GM13977 (cell line): ENCODE measurements at regions not wholly inside any gene's neighbourhood (a gene's known extent, or its start where the extent isn't known, plus 50 kb on each side); places are given as distances from the start of the nearest gene placed in this dataset.

Experiments used
- DNase-seq: peaks from one replicate; pipeline ENCODE4 v3.0.0; 2012; ENCODE audit warnings: low spot score
- in situ Hi-C: fragments of 300-500 bp; cut with MboI; formaldehyde crosslinking; loops from one replicate; pipeline ENCODE4 v1.12.0; 2022; ENCODE audit warnings: low sequenced_read_pairs, low pct_unique_long_range_greater_than_20kb, mixed read lengths, inconsistent platforms; ENCODE audit not compliant: unreplicated experiment
- TF ChIP-seq, protein P1 (sequence below): IDR thresholded peaks from 2 replicates; pipeline ENCODE4 v1.5.1; 2012; ENCODE audit warnings: mild to moderate bottlenecking, control low read depth; ENCODE audit not compliant: insufficient read depth; ENCODE audit errors: extremely low read depth, missing control alignments

DNA sequence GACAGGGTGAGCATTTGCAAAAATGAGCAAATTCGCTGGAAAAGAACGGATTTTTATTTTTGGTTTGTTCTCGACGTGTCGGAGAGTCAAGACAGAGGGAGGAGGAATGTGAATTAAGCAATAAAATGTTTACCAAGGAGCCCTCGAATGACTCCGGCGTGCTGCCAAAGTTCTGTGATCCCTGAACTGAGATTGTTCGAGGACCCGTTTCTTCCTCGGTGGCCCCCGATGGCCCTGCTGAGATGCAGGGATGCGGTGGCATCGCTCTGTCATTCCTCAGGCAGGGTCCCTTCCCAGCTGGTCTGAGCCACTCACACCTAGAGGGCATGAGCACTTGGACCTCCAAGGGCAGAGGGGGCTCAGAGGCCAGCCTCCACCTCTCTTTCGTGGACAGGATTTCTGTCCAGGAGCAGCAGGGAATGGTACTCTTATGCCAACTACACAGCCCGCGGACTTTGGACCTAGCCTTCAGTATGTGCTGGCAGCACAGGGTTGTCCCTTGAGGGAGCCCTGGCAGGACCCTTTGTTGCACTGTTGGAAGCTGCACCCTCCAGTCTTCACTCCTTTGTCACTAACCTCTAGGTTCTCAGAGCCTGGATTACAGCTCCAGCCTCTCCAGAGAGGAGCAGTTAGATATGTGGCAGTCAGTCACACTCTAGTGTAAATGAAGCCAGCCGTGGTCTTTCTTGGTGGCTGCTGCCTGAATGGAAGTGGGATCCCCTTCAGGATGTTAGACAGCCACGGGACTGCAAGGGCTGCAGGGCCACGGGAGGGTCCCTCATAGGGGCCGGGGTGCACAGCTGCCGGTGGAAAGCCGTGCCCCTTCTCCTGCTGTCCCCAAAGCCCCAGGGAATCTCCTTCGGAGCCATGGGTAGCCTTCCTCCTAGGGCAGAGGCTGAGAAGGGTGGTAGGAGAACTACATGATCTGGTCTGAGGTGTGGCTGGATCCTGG lies 109.4 kb upstream of the ANO1 start:
- in situ Hi-C loops = no loop called here
- no peak for DNase-seq
- TF ChIP-seq, protein P1, sequence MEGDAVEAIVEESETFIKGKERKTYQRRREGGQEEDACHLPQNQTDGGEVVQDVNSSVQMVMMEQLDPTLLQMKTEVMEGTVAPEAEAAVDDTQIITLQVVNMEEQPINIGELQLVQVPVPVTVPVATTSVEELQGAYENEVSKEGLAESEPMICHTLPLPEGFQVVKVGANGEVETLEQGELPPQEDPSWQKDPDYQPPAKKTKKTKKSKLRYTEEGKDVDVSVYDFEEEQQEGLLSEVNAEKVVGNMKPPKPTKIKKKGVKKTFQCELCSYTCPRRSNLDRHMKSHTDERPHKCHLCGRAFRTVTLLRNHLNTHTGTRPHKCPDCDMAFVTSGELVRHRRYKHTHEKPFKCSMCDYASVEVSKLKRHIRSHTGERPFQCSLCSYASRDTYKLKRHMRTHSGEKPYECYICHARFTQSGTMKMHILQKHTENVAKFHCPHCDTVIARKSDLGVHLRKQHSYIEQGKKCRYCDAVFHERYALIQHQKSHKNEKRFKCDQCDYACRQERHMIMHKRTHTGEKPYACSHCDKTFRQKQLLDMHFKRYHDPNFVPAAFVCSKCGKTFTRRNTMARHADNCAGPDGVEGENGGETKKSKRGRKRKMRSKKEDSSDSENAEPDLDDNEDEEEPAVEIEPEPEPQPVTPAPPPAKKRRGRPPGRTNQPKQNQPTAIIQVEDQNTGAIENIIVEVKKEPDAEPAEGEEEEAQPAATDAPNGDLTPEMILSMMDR = no peak

DNA sequence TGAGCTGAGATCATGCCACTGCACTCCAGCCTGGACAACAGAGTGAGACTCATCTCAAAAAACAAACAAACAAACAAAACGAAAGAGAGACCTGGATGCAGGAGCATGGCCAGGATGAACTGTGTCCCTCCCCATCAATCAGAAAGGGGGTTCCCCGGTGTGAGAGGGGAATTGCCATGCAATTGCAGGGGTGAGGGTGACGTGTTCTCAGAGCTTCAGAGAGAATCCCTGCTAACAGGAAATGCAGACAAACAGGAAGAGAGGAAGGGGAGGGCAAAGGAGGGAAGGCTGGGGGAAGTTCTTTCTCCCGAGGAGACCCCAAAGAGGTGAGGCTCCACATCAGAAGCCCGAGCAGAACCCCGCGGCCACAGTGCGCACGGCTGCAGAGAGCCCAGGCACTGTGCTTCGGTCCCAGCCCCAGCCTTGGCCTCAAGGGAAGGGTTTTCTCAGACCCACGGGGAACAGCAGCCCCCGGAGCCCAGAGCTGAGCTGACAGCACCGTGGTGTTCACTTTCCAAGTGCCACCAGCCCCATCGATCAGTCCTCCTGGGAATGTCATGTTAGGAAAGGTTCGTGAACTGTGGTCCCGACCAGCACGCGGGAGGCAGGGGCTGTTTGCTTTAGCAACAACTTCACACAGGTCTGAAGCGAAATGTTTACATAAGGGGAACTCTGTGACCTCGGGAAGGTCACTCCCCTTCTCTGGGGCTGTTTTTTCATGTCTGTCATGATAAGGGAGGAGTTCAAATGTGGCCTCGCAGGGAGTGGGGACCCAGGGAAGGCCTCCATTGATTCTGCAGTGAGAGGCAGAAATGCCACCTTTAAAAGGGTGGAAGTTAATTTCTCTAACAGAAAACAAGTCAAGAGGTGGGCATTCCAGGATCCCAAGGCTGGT lies 108.0 kb upstream of the ANO1 start:
- in situ Hi-C loops = no loop called here
- TF ChIP-seq, protein P1 = no peak
- DNase-seq = peak; percentile 58

DNA sequence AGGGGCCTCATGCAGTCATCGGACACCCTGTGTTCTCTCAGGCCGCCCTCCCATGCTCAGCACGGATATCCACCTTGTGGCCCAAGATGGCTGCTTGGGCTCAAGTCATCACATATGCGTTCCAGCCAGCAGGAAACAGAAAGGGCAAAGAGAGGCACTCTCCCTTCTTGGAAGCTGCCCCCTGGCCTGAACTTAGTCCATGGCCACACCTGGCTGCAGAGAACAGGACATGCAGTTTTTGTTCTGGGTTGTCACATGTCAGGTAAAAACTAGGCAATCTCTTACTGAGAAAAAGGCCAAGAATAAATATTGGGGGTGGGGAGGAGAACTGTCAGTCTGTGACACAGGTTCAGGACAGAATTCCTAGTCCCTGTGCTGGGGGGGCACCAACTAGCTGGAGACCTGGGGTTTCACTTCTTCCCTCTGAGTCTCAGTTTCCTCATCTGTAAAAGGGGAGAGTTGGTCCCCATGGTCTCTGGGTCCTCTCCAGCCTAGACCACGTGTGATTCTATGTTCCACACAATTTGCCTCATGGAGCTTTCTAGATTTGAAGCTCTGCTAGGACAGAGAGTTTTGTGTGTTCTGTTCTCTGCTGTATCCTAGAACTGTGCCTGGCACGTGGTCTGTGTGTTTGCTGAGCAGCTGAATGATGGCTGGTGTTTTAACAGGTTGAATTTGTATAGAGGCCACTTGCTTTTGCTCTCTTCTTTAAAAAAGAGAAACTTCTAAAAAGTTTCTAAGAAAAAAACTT lies 107.2 kb upstream of the ANO1 start:
- in situ Hi-C loops = no loop called here
- no peak for DNase-seq
- TF ChIP-seq, protein P1 = no peak

DNA sequence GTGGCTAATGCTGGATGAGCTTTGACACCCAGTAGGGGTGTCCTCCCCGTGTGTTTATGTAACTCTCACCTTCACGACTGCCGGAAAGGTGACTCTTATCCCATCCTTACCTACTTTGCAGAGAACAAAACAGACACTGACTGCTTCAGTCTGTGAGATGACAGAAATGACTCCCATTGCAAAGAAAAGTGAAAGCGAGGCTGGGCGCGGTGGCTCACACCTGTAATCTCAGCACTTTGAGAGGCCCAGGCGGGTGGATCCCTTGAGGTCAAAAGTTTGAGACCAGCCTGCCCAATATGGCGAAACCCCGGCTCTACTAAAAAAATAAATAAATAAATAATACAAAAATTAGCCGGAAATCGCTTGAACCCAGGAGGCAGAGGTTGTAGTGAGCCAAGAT lies 106.4 kb upstream of the ANO1 start:
- DNase-seq = no peak
- in situ Hi-C loops = no loop called here
- TF ChIP-seq, protein P1 = no peak

DNA sequence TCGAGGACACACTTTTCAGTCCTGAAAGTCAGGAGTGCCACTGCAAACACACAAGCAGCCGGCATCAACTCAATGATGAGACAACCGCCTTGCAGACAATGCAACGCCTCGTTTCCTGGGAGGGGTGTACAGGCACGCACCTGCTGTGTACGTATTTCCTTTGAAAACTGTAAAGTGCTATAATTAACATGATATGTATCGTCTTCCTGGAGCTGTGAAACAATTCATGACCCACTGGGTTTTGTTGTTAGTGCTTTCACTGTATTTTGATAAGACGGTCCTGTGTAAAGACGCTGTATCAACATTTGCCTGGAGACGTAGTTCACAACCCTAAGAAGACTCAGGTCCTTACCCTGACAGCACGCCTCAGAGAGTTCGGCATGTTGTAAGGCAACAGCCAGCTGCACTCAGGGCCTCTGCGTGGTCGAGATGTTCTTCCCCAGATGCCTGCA lies 105.7 kb upstream of the ANO1 start:
- TF ChIP-seq, protein P1 = no peak
- DNase-seq = no peak
- in situ Hi-C loops = no loop called here

DNA sequence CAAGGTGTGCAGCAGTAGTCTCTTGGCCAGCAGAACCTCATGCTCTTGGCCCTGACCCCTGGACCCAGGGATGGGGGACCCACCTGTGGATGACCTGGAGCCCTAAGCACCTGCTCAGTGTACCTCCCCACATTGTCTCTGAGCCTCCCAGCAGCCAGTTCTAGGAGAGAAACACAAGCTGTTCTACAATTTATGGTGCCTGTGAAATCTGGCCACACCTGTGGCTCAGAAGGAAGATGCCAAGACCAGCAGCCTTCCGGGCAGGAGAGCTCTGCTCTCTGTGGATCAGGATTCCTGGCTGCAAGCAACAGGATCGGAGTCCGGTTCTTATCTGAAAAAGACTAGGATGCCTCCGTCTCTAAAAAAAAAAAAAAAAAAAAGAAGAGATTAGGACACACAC lies 103.6 kb upstream of the ANO1 start:
- TF ChIP-seq, protein P1 = no peak
- no peak for DNase-seq
- in situ Hi-C loops = no loop called here
